HG03460 (cell line): ENCODE measurements at regions not wholly inside any gene's neighbourhood (a gene's known extent, or its start where the extent isn't known, plus 50 kb on each side); places are given as distances from the start of the nearest gene placed in this dataset.
"Not testable (repeated sequence)": the region's sequence is repeated elsewhere in the genome, so short reads cannot be mapped to it uniquely, and the experiment has no call there.

Source experiments
- ATAC-seq: cut with Tn5 transposase; IDR thresholded peaks from one replicate; pipeline ENCODE4 v1.9.1; 2021; ENCODE audit not compliant: unreplicated experiment

DNA sequence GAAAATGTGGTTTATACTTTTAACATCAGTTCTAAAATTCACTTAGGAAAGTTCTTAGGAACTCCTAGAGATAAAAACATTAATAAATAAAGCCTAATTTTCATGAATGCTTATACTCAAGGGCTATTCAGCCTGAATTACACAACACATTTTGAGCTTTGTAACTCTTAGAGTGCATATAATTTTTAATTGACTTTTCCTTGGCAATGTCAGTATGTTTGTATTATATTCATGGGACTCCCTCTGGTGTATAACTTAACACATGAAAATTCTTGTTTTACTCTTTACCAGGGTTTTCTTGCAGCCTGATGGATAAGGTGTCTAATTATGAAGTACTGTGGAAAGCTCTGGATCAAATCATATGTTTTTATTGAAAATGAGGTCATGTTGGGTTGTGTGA is 150.6 kb upstream of the HMGA2 start:
- no peak for ATAC-seq

DNA sequence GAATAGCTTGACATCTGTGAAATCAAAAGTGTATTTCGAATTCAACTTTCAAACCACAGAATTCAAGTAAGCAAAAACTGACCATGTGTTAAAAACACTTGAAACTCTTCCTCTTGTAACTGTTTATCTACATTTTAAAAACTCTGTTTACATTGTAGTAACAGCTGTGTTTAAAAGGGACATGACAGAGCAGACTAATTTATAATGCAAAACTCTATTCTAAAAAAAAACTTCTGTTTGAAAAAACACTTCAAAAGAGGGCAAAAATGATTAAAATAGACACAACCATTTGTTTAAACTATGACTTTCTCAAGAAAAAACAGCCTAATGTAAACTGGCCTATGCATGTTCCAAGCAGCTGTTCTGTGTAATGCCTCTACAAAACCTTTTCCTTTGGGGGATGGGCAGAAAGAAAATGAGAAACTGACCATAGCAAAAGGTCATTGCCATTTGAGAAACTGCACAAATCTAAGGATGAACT is 149.1 kb upstream of the HMGA2 start:
- no peak for ATAC-seq

GRCh38 chr12:65678172-65678571 is 146.1 kb upstream of the HMGA2 start:
- not testable (repeated sequence) for ATAC-seq

DNA sequence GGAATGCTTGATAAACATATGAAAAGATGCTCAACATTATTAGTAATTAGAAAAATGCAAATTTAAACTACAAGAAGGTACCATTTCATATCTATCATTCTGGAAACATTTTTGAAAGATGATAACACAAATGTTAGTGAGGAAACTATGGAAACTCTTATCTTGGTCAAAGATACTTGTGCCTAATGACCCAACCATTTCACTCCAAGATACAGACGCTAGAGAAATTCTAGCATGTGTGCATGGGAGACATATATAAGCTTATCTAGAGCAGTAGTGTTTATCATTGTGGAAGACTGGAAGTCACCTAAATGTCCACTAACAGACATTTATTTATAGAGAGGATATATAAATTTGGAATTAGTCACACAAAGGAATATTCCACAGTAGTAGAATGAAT is 143.1 kb upstream of the HMGA2 start:
- ATAC-seq, result no peak

DNA sequence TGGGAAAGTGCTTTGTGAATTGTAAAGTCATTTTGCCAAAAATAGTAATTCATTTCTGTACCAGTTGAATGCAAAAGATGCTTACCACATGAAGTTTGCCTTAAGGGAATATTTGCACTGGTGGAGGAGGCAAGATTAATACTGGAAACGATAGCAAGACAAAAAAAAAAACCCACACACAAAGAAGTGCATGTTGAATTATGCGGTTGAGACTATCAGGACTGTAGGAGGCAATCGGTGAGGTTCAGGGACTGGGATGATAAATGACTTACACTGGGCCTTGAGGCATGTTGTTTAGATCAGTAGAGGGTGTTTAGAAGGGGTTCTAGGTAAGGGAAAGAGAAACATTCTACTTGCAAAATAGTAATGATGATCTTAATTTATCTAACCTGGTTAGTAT is 142.2 kb upstream of the HMGA2 start:
- ATAC-seq, result no peak

DNA sequence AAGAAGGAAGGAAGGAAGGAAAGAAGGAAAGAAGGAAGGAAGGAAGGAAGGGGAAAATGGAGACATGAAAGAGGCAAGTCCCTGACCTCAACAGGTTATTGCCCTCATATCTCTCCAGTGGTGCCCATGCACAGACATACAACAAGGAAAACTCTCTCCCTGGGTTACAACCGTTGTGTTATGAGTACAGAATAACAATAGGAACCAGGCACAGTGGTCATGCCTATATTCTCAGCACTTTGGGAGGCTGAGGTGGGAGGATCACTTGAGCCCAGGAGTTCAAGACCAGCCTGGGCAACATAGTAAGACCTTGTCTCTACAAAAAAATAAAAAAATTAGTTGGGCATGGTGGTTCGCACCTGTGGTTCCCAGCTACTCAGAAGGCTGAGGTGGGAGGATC is 139.4 kb upstream of the HMGA2 start:
- no peak for ATAC-seq

- no peak for ATAC-seq
These were observed 138.8 kb upstream of the HMGA2 start for GRCh38 chr12:65685514-65685913.

GRCh38 chr12:65689508-65689907 is 134.8 kb upstream of the HMGA2 start:
- ATAC-seq, result no peak

GRCh38 chr12:65690477-65690876 is 133.8 kb upstream of the HMGA2 start:
- ATAC-seq, result no peak

DNA sequence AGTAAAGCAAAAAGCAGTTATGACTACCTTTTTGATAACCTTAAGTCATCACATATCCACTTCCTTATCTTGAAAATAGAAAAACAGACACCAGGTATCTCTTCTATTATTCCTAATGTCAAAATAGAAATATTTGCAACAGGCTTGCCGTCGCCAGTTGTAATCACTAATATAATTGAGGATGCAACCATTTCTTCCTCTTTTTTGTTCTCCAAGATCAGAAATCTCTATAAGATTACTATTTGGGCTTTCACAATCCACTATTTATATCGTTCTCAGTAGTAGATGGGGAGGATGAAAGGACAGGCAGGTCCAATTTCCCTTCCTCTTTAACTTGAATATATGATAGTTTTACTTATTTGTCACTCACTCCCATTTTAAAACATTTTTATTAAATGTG is 130.2 kb upstream of the HMGA2 start:
- ATAC-seq, result no peak

GRCh38 chr12:65695113-65695865 is 129.0 kb upstream of the HMGA2 start:
- ATAC-seq, result no peak

DNA sequence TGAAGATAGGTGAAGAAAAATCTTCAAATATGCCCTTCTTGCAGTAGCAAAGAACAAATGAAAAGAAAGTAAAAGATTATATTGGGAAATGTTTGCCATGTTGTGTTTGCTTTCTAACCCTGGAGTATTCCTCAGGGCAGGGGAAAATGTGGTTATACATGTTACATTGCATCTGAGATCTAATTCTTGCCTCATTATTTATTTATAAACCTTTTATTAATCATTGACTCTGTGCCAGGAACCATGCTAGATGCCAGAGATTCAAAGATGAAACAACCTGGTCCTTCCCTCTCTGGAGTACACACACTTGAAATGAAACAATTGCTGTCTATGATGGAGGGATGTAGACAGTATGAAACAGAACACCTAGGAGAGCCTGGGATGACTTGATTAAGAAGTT is 128.1 kb upstream of the HMGA2 start:
- no peak for ATAC-seq

DNA sequence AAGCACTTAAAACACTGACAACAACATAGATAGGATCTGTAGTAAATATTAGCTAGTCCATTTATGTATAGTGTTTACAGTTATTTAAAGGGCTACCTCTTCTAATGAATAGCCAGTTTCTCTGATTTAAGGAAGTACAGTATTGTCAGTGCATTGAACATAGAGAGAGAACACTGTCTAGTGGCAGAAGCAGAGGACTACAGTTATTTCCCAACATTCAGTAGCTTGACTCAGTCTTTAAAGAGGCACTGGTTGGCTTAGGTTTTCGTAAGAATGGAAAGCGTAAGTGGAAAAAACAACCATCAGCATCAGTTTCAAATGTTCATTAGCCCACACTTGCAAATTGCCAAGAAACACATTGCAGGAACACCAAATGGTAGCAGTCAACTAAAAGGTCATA is 125.0 kb upstream of the HMGA2 start:
- no peak for ATAC-seq

GRCh38 chr12:65703176-65703575 is 121.1 kb upstream of the HMGA2 start:
- no peak for ATAC-seq

DNA sequence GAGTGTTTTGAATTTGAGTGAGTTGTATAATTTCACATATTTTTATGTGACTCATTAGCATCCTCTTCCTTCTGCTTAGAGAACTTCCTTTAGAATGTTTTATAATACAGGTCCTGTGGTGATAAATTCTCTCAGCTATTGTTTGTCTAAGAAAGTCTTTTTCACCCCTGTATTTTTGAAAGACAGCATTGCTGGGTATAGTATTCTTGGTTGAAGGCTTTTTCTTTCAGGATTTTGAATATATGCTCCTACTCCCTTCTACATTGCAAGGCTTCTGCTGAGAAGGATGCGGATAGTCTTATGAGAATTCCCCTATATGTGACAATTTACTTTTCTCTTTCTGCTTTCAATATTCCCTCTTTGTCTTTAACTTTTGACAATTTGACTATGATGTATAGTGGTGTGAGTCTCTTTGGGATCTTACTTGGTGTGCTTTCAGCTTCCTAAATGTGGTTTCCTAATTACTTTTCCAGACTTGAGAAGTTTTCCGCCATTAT is 118.9 kb upstream of the HMGA2 start:
- no peak for ATAC-seq

GRCh38 chr12:65707051-65707450 is 117.2 kb upstream of the HMGA2 start:
- ATAC-seq, result no peak

GRCh38 chr12:65712260-65713004 is 111.9 kb upstream of the HMGA2 start:
- ATAC-seq, result no peak

DNA sequence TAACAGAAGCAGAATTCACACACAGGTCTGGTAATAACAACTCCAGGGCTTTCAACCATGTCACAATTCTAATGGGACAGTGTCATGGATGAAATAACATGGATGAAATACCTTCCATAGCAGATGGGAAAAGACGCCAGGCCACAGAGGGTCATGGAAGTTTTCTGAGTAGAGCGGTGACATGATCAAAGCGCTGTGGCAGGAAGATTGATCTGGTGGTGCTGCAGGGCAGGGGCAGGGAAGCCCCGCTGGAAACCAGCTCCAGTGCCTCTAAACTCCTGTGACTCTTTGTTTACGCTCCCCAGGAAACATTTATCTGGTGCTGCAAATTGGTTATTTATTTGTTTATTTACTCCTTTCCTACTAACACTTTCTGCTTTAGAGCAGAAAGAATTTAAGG is 108.3 kb upstream of the HMGA2 start:
- ATAC-seq, result no peak

GRCh38 chr12:65720136-65721130 is 103.8 kb upstream of the HMGA2 start:
- no peak for ATAC-seq

- ATAC-seq, result no peak
These were observed 102.6 kb upstream of the HMGA2 start for GRCh38 chr12:65721541-65722190.

DNA sequence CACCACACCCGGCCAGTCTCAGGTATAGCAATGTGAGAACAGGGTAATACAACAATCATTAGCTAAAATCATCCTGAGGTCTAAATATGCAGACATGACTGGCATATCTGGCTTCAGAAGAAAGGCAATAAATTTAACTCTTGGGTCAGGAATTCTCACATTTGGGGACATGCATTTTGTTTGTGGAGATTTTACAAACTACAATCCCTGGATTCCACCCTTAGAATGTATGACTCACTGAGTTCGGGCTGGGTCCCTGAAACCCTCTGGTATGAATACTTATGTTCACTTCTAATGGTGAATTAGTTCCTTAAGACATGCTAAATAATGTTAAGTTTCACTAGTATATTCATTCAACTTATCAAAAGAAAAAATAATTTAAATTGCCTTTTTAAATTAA is 98.9 kb upstream of the HMGA2 start:
- no peak for ATAC-seq
